Endothelial cell of umbilical vein (primary cell): ENCODE measurements at regions not wholly inside any gene's neighbourhood (a gene's known extent, or its start where the extent isn't known, plus 50 kb on each side); places are given as distances from the start of the nearest gene placed in this dataset.
"Not testable (repeated sequence)": the region's sequence is repeated elsewhere in the genome, so short reads cannot be mapped to it uniquely, and the experiment has no call there.

Experiments used
- BruUV-seq: library from RNA; stranded (reverse); fragments of 400-500 nt; replicated peaks from 2 replicates; lab custom pipeline; 2021; lab: Mats Ljungman, UMichigan
- CTCF ChIA-PET: fragments of 300-600, 350-600 bp; sonication (Branson Sonifier 250); formaldehyde crosslinking; loops from one replicate; lab custom pipeline; 2021; ENCODE audit warnings: antibody characterized with exemption, inconsistent platforms; lab: Charles Lee
- POLR2A ChIA-PET: fragments of 300-600, 350-600 bp; sonication (Branson Sonifier 250); formaldehyde crosslinking; loops from one replicate; lab custom pipeline; 2021; ENCODE audit warnings: antibody characterized with exemption, inconsistent platforms; lab: Charles Lee
- DNase-seq: peaks from one replicate; pipeline ENCODE4 v3.0.0-alpha.2; 2011; ENCODE audit warnings: low read depth, low spot score
- FAIRE-seq: peaks from 2 replicates; lab custom pipeline; 2011; peaks lifted over from hg19 to GRCh38; lab: Jason Lieb, UNC
- H2AFZ ChIP-seq: 2 replicates; pipeline ENCODE4 v1.6.0; 2012; ENCODE audit warnings: low read depth, low read length, control low read depth, inconsistent platforms
- H3K27ac ChIP-seq: 2 replicates; pipeline ENCODE4 v1.5.1; 2011; ENCODE audit warnings: low read depth, mild to moderate bottlenecking, control low read depth, low read length, moderate library complexity; ENCODE audit not compliant: insufficient read depth
- H3K27me3 ChIP-seq, 2 experiments: 2 replicates each; pipeline versions ENCODE4 v1.6.0 to v1.6.1; 2011; ENCODE audit warnings: low read length in 2 of 2, mixed read lengths in 1 of 2; ENCODE audit not compliant: control insufficient read depth in 2 of 2, insufficient read depth in 2 of 2
- H3K36me3 ChIP-seq, 2 experiments: 2 replicates in 1 of 2; 3 replicates in 1 of 2; pipeline ENCODE4 v1.5.1; 2011; ENCODE audit warnings: low read length in 2 of 2, mild to moderate bottlenecking in 1 of 2, moderate library complexity in 1 of 2; ENCODE audit not compliant: control insufficient read depth in 2 of 2, insufficient read depth in 2 of 2; ENCODE audit errors: extremely low read depth in 1 of 2
- H3K4me1 ChIP-seq: 3 replicates; pipeline ENCODE4 v1.5.1; 2011; ENCODE audit warnings: mild to moderate bottlenecking, low read length; ENCODE audit not compliant: control insufficient read depth, insufficient read depth; ENCODE audit errors: extremely low read depth
- H3K4me2 ChIP-seq: 2 replicates; pipeline ENCODE4 v1.6.1; 2011; ENCODE audit warnings: low read length, control low read depth, mixed read lengths; ENCODE audit not compliant: insufficient read depth
- H3K4me3 ChIP-seq, 3 experiments: fragments of 200-600 bp in 1 of 3; sonication (generic), shearing (Covaris generic) in 1 of 3; replicated peaks in 1 of 3; 2 replicates each; pipeline ENCODE4 v1.5.1; 2011 to 2016; ENCODE audit warnings: control low read depth in 3 of 3, low read length in 3 of 3, mild to moderate bottlenecking in 2 of 3, inconsistent platforms in 1 of 3, low read depth in 1 of 3, moderate library complexity in 1 of 3; ENCODE audit not compliant: insufficient read depth in 1 of 3
- H3K79me2 ChIP-seq: 2 replicates; pipeline ENCODE4 v1.6.0; 2012; ENCODE audit warnings: low read length, inconsistent platforms; ENCODE audit not compliant: control insufficient read depth, insufficient read depth
- H3K9ac ChIP-seq: replicated peaks from 2 replicates; pipeline ENCODE3; 2011; ENCODE audit warnings: low read length, control low read depth; ENCODE audit not compliant: insufficient read depth; ENCODE audit errors: extremely low read depth
- H3K9me1 ChIP-seq: replicated peaks from 3 replicates; pipeline ENCODE4 v1.6.0; 2011; ENCODE audit warnings: mild to moderate bottlenecking, low read length; ENCODE audit not compliant: control insufficient read depth, insufficient read depth; ENCODE audit errors: extremely low read depth
- H3K9me3 ChIP-seq: replicated peaks from 2 replicates; pipeline ENCODE4 v1.5.1; 2012; ENCODE audit warnings: low read length, inconsistent platforms; ENCODE audit not compliant: control insufficient read depth, insufficient read depth
- H4K20me1 ChIP-seq: replicated peaks from 2 replicates; pipeline ENCODE3; 2011; ENCODE audit warnings: mild to moderate bottlenecking, low read length; ENCODE audit not compliant: control insufficient read depth, insufficient read depth; ENCODE audit errors: extremely low read depth
- CTCF ChIP-seq, 2 donors: IDR thresholded peaks; 1 replicate in 1 of 2; 2 replicates in 1 of 2; pipeline ENCODE4 v1.5.1; 2011; ENCODE audit warnings: low read length in 2 of 2, mild to moderate bottlenecking in 2 of 2, moderate library complexity in 2 of 2, control low read depth in 1 of 2, inconsistent platforms in 1 of 2, low read depth in 1 of 2; ENCODE audit not compliant: insufficient read depth in 1 of 2; ENCODE audit errors: extremely low read depth in 1 of 2
- EZH2 ChIP-seq: IDR thresholded peaks from 2 replicates; pipeline ENCODE4 v1.6.1; 2012; ENCODE audit warnings: borderline replicate concordance, low read depth, mild to moderate bottlenecking, moderate library complexity, low read length, inconsistent platforms; ENCODE audit not compliant: severe bottlenecking
- FOS ChIP-seq: IDR thresholded peaks from 2 replicates; pipeline ENCODE4 v1.6.1; 2011; ENCODE audit warnings: mild to moderate bottlenecking, low read length, moderate library complexity, borderline replicate concordance; ENCODE audit not compliant: insufficient read depth
- GATA2 ChIP-seq: IDR thresholded peaks from 2 replicates; pipeline ENCODE4 v1.7.0; 2011; ENCODE audit warnings: low read depth, mild to moderate bottlenecking, moderate library complexity, mixed read lengths, low read length; ENCODE audit not compliant: insufficient read length, insufficient read depth
- JUN ChIP-seq: IDR thresholded peaks from 2 replicates; pipeline ENCODE4 v1.6.1; 2011; ENCODE audit warnings: borderline replicate concordance, low read depth; ENCODE audit not compliant: insufficient read length, insufficient read depth
- MAX ChIP-seq: IDR thresholded peaks from 2 replicates; pipeline ENCODE4 v1.6.1; 2011; ENCODE audit not compliant: insufficient read depth, insufficient read length
- POLR2A ChIP-seq: IDR thresholded peaks from 2 replicates; pipeline ENCODE4 v1.6.1; 2012; ENCODE audit warnings: low read depth, mild to moderate bottlenecking, control low read depth, low read length
- dilution Hi-C: fragments of 300-500 bp; cut with MboI; formaldehyde crosslinking; loops from one replicate; pipeline ENCODE4 v1.15.0; 2019; ENCODE audit warnings: low sequenced_read_pairs; ENCODE audit not compliant: extremely low pct_ligation_motif_present
- intact Hi-C: fragments of 100-400 bp; cut with micrococcal nuclease; formaldehyde crosslinking; loops from one replicate; pipeline ENCODE4 v1.10.0; 2022

GRCh38 chr17:26963163-26963503, 330.8 kb upstream of the WSB1 start:
- Histone ChIP-seq H3K27me3 (no peaks in the 10 kb centered on the region), H3K4me1 (no peaks in the 10 kb centered on the region), H3K4me2 (no peak overlapping the region), H3K79me2 (no peaks in the 10 kb centered on the region), H3K4me3 (no peak overlapping the region), H3K9me3 (no peaks in the 10 kb centered on the region), H3K36me3 (no peaks in the 10 kb centered on the region), H2AFZ (no peak overlapping the region), H3K9me1 (no peaks in the 10 kb centered on the region), H3K9ac (no peak overlapping the region), H4K20me1 (no peaks in the 10 kb centered on the region), H3K27ac (no peak overlapping the region)
- BruUV-seq: no TSS peak
- ChIA-PET POLR2A (no interaction called here), CTCF (no interaction called here)
- TF ChIP-seq EZH2: no peak
- no peak for TF ChIP-seq JUN
- TF ChIP-seq MAX: no peak
- TF ChIP-seq POLR2A: no peak
- TF ChIP-seq GATA2: no peak
- no peak for TF ChIP-seq FOS
- TF ChIP-seq CTCF (IDR thresholded peaks at IDR 0.05; ENCODE audit: extremely low read depth in 1 of 2, insufficient read depth in 1 of 2, low read depth in 1 of 2, low read length in 2 of 2): no peak
- FAIRE-seq: no peak
- intact Hi-C loops (no loop called here), dilution Hi-C loops (no loop called here)
- DNase-seq: no peak

- H2AFZ ChIP-seq, H3K79me2 ChIP-seq, CTCF ChIA-PET, H4K20me1 ChIP-seq, H3K9me3 ChIP-seq, H3K4me3 ChIP-seq, H3K36me3 ChIP-seq, dilution Hi-C loops, DNase-seq, POLR2A ChIA-PET, H3K4me1 ChIP-seq, H3K9me1 ChIP-seq, BruUV-seq, H3K27me3 ChIP-seq, intact Hi-C loops, H3K9ac ChIP-seq, H3K27ac ChIP-seq, FAIRE-seq, H3K4me2 ChIP-seq: not testable (repeated sequence)
Measured at GRCh38 chr17:26965898-26966624, 327.9 kb upstream of the WSB1 start.

GRCh38 chr17:26966625-26967179, 327.2 kb upstream of the WSB1 start:
- intact Hi-C loops, H2AFZ ChIP-seq, H4K20me1 ChIP-seq, POLR2A ChIA-PET, H3K4me1 ChIP-seq, dilution Hi-C loops, BruUV-seq, H3K36me3 ChIP-seq, H3K4me3 ChIP-seq, H3K9me3 ChIP-seq, H3K79me2 ChIP-seq, DNase-seq, H3K9ac ChIP-seq, CTCF ChIA-PET, FAIRE-seq, H3K27ac ChIP-seq, H3K27me3 ChIP-seq, H3K9me1 ChIP-seq, H3K4me2 ChIP-seq: not testable (repeated sequence)
